GM12878 (cell line): ENCODE measurements at regions not wholly inside any gene's neighbourhood (a gene's known extent, or its start where the extent isn't known, plus 50 kb on each side); places are given as distances from the start of the nearest gene placed in this dataset.

Experiments used
- ATAC-seq: fragments of 200-7000 bp; cut with Tn5 transposase; 3 replicates; pipeline ENCODE4 v1.9.1; 2020; ENCODE audit warnings: mild to moderate bottlenecking, moderate library complexity
- BruUV-seq: library from RNA; stranded (reverse); fragments of 400-500 nt; replicated peaks from 2 replicates; lab custom pipeline; 2021; lab: Mats Ljungman, UMichigan
- CTCF ChIA-PET: fragments of 300-600 bp; sonication (Branson Sonifier 250); formaldehyde crosslinking; extraction: SDS; loops from one replicate; lab custom pipeline; 2021; ENCODE audit warnings: inconsistent platforms; lab: Yijun Ruan, JAX
- POLR2A ChIA-PET: fragments of 350-600 bp; formaldehyde crosslinking; extraction: SDS; loops from one replicate; lab custom pipeline; 2021; ENCODE audit warnings: inconsistent platforms; lab: Charles Lee
- RAD21 ChIA-PET: fragments of 300-600 bp; sonication (Branson Sonifier 250); formaldehyde crosslinking; loops from one replicate; lab custom pipeline; 2023; ENCODE audit warnings: antibody characterized with exemption; ENCODE audit not compliant: unreplicated experiment; lab: Charles Lee
- SMC1A ChIA-PET: fragments of 300-600 bp; sonication (Branson Sonifier 250); formaldehyde crosslinking; loops from one replicate; lab custom pipeline; 2023; ENCODE audit not compliant: unreplicated experiment, uncharacterized antibody; lab: Charles Lee
- DNase-seq: peaks from one replicate; pipeline ENCODE4 v3.0.0-alpha.2; 2011; ENCODE audit warnings: low read depth, low spot score
- FAIRE-seq: peaks from 3 replicates; lab custom pipeline; 2011; peaks lifted over from hg19 to GRCh38; lab: Jason Lieb, UNC
- H2AFZ ChIP-seq: 2 replicates; pipeline ENCODE4 v1.6.0; 2011; ENCODE audit warnings: low read depth, low read length, control low read depth; ENCODE audit not compliant: control insufficient read depth
- H3K27ac ChIP-seq: 2 replicates; pipeline ENCODE4 v1.5.1; 2011; ENCODE audit warnings: control low read depth; ENCODE audit not compliant: control insufficient read depth, insufficient read depth
- H3K27me3 ChIP-seq, 2 experiments: replicated peaks in 1 of 2; 2 replicates each; pipeline versions ENCODE4 v1.6.0 to v1.6.1; 2011; ENCODE audit warnings: low read length in 1 of 2; ENCODE audit not compliant: control insufficient read depth in 2 of 2, insufficient read depth in 2 of 2
- H3K36me3 ChIP-seq, 2 experiments: 2 replicates each; pipeline ENCODE4 v1.5.1; 2011; ENCODE audit warnings: low read length in 1 of 2; ENCODE audit not compliant: control insufficient read depth in 2 of 2, insufficient read depth in 2 of 2
- H3K4me1 ChIP-seq: 2 replicates; pipeline ENCODE4 v1.6.1; 2011; ENCODE audit warnings: mild to moderate bottlenecking, low read length, moderate library complexity, mixed read lengths; ENCODE audit not compliant: control insufficient read depth, insufficient read depth
- H3K4me2 ChIP-seq: 2 replicates; pipeline ENCODE4 v1.6.0; 2011; ENCODE audit warnings: control low read depth; ENCODE audit not compliant: control insufficient read depth, insufficient read depth
- H3K4me3 ChIP-seq: fragments of 200-600 bp; sonication (generic); 2 replicates; pipeline ENCODE4 v1.5.1; 2016
- H3K79me2 ChIP-seq: 2 replicates; pipeline ENCODE4 v1.6.0; 2011; ENCODE audit warnings: low read length; ENCODE audit not compliant: control insufficient read depth, insufficient read depth
- H3K9ac ChIP-seq: 2 replicates; pipeline ENCODE4 v1.8.0; 2011; ENCODE audit warnings: low read length, control low read depth, mixed read lengths; ENCODE audit not compliant: control insufficient read depth, insufficient read depth
- H3K9me3 ChIP-seq: replicated peaks from 3 replicates; pipeline ENCODE4 v1.5.1; 2011; ENCODE audit warnings: mild to moderate bottlenecking, low read length; ENCODE audit not compliant: control insufficient read depth, insufficient read depth
- H4K20me1 ChIP-seq: 2 replicates; pipeline ENCODE4 v1.6.0; 2011; ENCODE audit not compliant: control insufficient read depth, insufficient read depth
- BCL3 ChIP-seq: IDR thresholded peaks from 2 replicates; pipeline ENCODE4 v1.6.1; 2011; ENCODE audit warnings: borderline replicate concordance, low read depth, mild to moderate bottlenecking, moderate library complexity, low read length; ENCODE audit not compliant: insufficient read depth, poor library complexity, severe bottlenecking
- BHLHE40 ChIP-seq, 2 experiments: fragments of 450-650 bp in 1 of 2; IDR thresholded peaks; 2 replicates each; pipeline ENCODE4 v1.6.1; 2011 to 2017; ENCODE audit warnings: low read depth in 2 of 2, borderline replicate concordance in 1 of 2, improper control_type of control experiment in 1 of 2, low read length in 1 of 2, mild to moderate bottlenecking in 1 of 2
- CHD1 ChIP-seq: IDR thresholded peaks from 2 replicates; pipeline ENCODE4 v1.6.1; 2012; ENCODE audit warnings: low read depth, low read length, improper control_type of control experiment
- CTCF ChIP-seq, 3 experiments: IDR thresholded peaks in 2 of 3; conservative IDR thresholded peaks in 1 of 3; 2 replicates each; pipeline ENCODE4 v1.5.1; 2011; ENCODE audit warnings: low read depth in 3 of 3, low read length in 3 of 3, mild to moderate bottlenecking in 3 of 3, control low read depth in 2 of 3, moderate library complexity in 2 of 3, inconsistent platforms in 1 of 3, mixed read lengths in 1 of 3; ENCODE audit not compliant: control insufficient read depth in 2 of 3, insufficient read depth in 1 of 3; ENCODE audit errors: extremely low read depth in 1 of 3
- MXI1 ChIP-seq: fragments of 150-350 bp; IDR thresholded peaks from 2 replicates; pipeline ENCODE4 v1.6.1; 2011; ENCODE audit warnings: low read depth, mild to moderate bottlenecking, inconsistent platforms, low read length, improper control_type of control experiment
- NFYB ChIP-seq: IDR thresholded peaks from 2 replicates; pipeline ENCODE4 v1.6.1; 2011; ENCODE audit warnings: low read depth, mild to moderate bottlenecking, low read length, improper control_type of control experiment, moderate library complexity; ENCODE audit not compliant: insufficient read depth
- PBX3 ChIP-seq: IDR thresholded peaks from 2 replicates; pipeline ENCODE4 v1.6.1; 2011; ENCODE audit warnings: mild to moderate bottlenecking, low read depth, low read length, moderate library complexity; ENCODE audit not compliant: insufficient replicate concordance
- RFX5 ChIP-seq: IDR thresholded peaks from 2 replicates; pipeline ENCODE4 v1.6.1; 2011; ENCODE audit warnings: low read depth, low read length, improper control_type of control experiment
- YY1 ChIP-seq: IDR thresholded peaks from 2 replicates; pipeline ENCODE4 v1.6.1; 2011; ENCODE audit warnings: low read depth, mild to moderate bottlenecking, low read length
- ZNF24 ChIP-seq: fragments of 450-650 bp; IDR thresholded peaks from 2 replicates; pipeline ENCODE4 v1.6.1; 2017; ENCODE audit warnings: antibody characterized with exemption, mild to moderate bottlenecking
- ZSCAN29 ChIP-seq: fragments of 450-650 bp; IDR thresholded peaks from 2 replicates; pipeline ENCODE4 v1.6.1; 2017; ENCODE audit warnings: mild to moderate bottlenecking, moderate library complexity
- WGBS: methylation state at CpG from one replicate; pipeline ENCODE4 v1.1.6; 2016; ENCODE audit warnings: low lambda C conversion rate; ENCODE audit not compliant: insufficient replicate concordance, insufficient coverage; ENCODE audit errors: missing lambda C conversion rate; 5-methylcytosine and 5-hydroxymethylcytosine counted together
- in situ Hi-C: fragments of 300-500 bp; cut with MboI; formaldehyde crosslinking; loops from 9 replicates; pipeline ENCODE4 v1.14.3; 2018; ENCODE audit warnings: mixed read lengths
- intact Hi-C: fragments of 100-400 bp; cut with micrococcal nuclease; formaldehyde crosslinking; loops from one replicate; pipeline ENCODE4 v1.14.2; 2022; ENCODE audit not compliant: unreplicated experiment

GRCh38 chr10:25815999-25816768 lies 117.8 kb upstream of the MYO3A start:
- ChIA-PET CTCF (no interaction called here), POLR2A (interaction anchor here (0.6 kb wide), 1 partner anchor 1562 kb away, joined by 4 read pairs; no protein-coding TSS in a partner anchor)
- in situ Hi-C loops, result no loop called here

GRCh38 chr10:25817200-25817599 lies 116.8 kb upstream of the MYO3A start:
- no peaks in the 10 kb centered on the region for H3K27me3 ChIP-seq
- POLR2A ChIA-PET, result no interaction called here
- no peaks in the 10 kb centered on the region for H3K36me3 ChIP-seq
- intact Hi-C loops, result no loop called here
- no peak overlapping the region for H2AFZ ChIP-seq
- DNase-seq (no peak), ATAC-seq (no peak), FAIRE-seq (no peak)
- H3K9me3 ChIP-seq, result no peaks in the 10 kb centered on the region
- H3K79me2 ChIP-seq, result no peaks in the 10 kb centered on the region
- H4K20me1 ChIP-seq, result no peaks in the 10 kb centered on the region
- SMC1A ChIA-PET, result interaction anchor here (2.3 kb wide), 1 partner anchor 9 kb away, joined by 6 read pairs; no protein-coding TSS in a partner anchor
- RAD21 ChIA-PET, result no interaction called here
- no peak overlapping the region for H3K4me3 ChIP-seq
- in situ Hi-C loops, result no loop called here
- H3K4me2 ChIP-seq, result no peak overlapping the region
- TF ChIP-seq BHLHE40 (IDR thresholded peaks at IDR 0.05; ENCODE audit: borderline replicate concordance in 1 of 2, low read depth in 2 of 2, low read length in 1 of 2), result no peak
- TF ChIP-seq RFX5, result no peak
- TF ChIP-seq ZSCAN29, result no peak
- no peak for TF ChIP-seq PBX3
- no peak for TF ChIP-seq MXI1
- TF ChIP-seq BCL3, result no peak
- TF ChIP-seq CTCF (IDR thresholded peaks at IDR 0.05 in 2 of 3, conservative IDR thresholded peaks at IDR 0.05 in 1 of 3; ENCODE audit: control insufficient read depth in 2 of 3, extremely low read depth in 1 of 3, insufficient read depth in 1 of 3, low read depth in 3 of 3, low read length in 3 of 3), result no peak
- TF ChIP-seq CHD1, result no peak
- TF ChIP-seq NFYB, result no peak
- H3K27ac ChIP-seq, result no peak overlapping the region
- no peaks in the 10 kb centered on the region for H3K4me1 ChIP-seq
- no peak overlapping the region for H3K9ac ChIP-seq
- BruUV-seq, result no TSS peak
- CTCF ChIA-PET, result no interaction called here
- WGBS, result 75% methylated on average over 1 of the region's 1 CpG

More at GRCh38 chr10:25815999-25816768, 117.8 kb upstream of the MYO3A start:
- BruUV-seq, result no TSS peak
- no peak overlapping the region for H3K4me2 ChIP-seq
- H4K20me1 ChIP-seq, result no peaks in the 10 kb centered on the region
- ChIA-PET RAD21 (no interaction called here), SMC1A (interaction anchor here (2.3 kb wide), 1 partner anchor 10 kb away, joined by 6 read pairs; no protein-coding TSS in a partner anchor)
- H3K9ac ChIP-seq, result no peak overlapping the region
- H3K27ac ChIP-seq, result no peak overlapping the region
- whole genome bisulfite sequencing, result 40% methylated on average over 8 of the region's 8 CpGs
- no peaks in the 10 kb centered on the region for H3K9me3 ChIP-seq
- H3K4me3 ChIP-seq, result no peak overlapping the region
- H3K4me1 ChIP-seq, result no peaks in the 10 kb centered on the region
- H2AFZ ChIP-seq, result no peak overlapping the region
- H3K79me2 ChIP-seq, result no peaks in the 10 kb centered on the region
- TF ChIP-seq YY1 (no peak), ZNF24 (no peak)
- H3K27me3 ChIP-seq, result no peaks in the 10 kb centered on the region
- ATAC-seq (no peak), FAIRE-seq (no peak), DNase-seq (no peak)
- intact Hi-C loops, result no loop called here
- H3K36me3 ChIP-seq, result no peaks in the 10 kb centered on the region
